ENCODE measurements at regions not wholly inside any gene's neighbourhood (a gene's known extent, or its start where the extent isn't known, plus 50 kb on each side); places are given as distances from the start of the nearest gene placed in this dataset.
A peak's percentile ranks its signal among the peaks of the same experiment; 100 is the strongest.

DNA sequence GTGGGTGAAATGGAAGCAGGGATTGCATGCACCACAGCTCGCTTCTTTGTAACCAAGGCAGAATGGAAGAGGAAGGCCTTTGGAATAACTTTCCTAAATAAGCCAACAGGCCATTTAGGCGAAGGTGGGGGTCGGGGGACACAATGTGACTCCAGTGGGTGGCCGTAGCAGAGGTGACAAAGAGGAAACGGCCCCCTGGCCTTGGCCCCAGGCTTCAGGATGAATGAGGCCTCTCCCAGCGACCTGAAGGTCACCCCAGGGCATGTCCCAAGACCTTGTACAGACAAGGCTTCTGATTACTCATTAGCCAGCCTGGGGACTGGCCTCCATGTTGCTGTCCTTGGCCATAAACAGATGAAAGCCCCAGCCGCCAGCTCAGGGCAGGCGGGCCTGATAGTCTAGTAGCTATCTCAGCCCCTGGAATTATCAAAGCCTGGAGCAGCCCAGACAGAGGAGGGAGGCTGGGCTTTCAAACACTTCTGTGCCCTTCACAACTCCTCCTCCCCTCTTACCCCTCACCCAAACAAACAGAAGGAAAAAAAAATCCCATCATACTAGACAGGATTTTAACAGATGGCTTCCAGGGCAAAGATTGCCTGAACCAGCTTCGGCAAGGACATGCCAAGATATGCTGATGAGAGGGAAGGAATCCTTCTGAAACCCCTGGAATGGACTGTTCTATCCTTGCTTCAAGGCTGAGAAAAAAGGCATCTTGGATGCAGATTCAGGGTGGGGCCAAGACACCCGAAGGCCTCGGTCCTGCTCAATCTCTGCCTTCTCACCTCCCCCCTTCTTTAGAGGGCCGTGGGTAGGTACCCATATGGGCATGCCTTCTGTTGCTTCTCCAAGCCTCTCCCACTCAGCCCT lies 142.3 kb upstream of the PARP11 start (continued):
- TF ChIP-seq ZNF569 (CRISPR knock-in tag; IDR thresholded peaks at IDR 0.05; ENCODE audit: borderline replicate concordance) (no peak), HMGA1 (CRISPR knock-in tag; conservative IDR thresholded peaks at IDR 0.05) (no peak), POGZ (CRISPR knock-in tag; IDR thresholded peaks at IDR 0.05) (peak; percentile 84), EED (CRISPR knock-in tag; IDR thresholded peaks at IDR 0.05) (no peak; the same call in 1 of the 2 replicates), KDM6A (CRISPR knock-in tag; IDR thresholded peaks at IDR 0.05; ENCODE audit: low read depth) (peak; percentile 97), TEAD3 (CRISPR knock-in tag; optimal IDR thresholded peaks at IDR 0.05; ENCODE audit: borderline replicate concordance) (peak; percentile 89), ZNF431 (CRISPR knock-in tag; IDR thresholded peaks at IDR 0.05; ENCODE audit: borderline replicate concordance, low read depth) (peak; percentile 87; the same call in 1 of the 2 replicates), NFYB (CRISPR knock-in tag; IDR thresholded peaks at IDR 0.05) (no peak), ZFP82 (CRISPR knock-in tag; IDR thresholded peaks at IDR 0.05; ENCODE audit: borderline replicate concordance) (peak; percentile 74; the same call in 1 of the 2 replicates), ZNF331 (CRISPR knock-in tag; IDR thresholded peaks at IDR 0.05) (peak; percentile 68), KLF12 (CRISPR knock-in tag; IDR thresholded peaks at IDR 0.05; ENCODE audit: borderline replicate concordance) (peak; percentile 66; the same call in 1 of the 2 replicates), ZZZ3 (CRISPR knock-in tag; IDR thresholded peaks at IDR 0.05; ENCODE audit: borderline replicate concordance) (no peak), ZNF468 (CRISPR knock-in tag; IDR thresholded peaks at IDR 0.05) (no peak), EZH2 (conservative IDR thresholded peaks at IDR 0.05; ENCODE audit: low read depth, low read length) (no peak), ATF7-NPFF (CRISPR knock-in tag; IDR thresholded peaks at IDR 0.05; ENCODE audit: low read depth) (no peak), ZNF737 (CRISPR knock-in tag; IDR thresholded peaks at IDR 0.05; ENCODE audit: borderline replicate concordance) (no peak; the same call in 1 of the 2 replicates), SNAPC2 (CRISPR knock-in tag; IDR thresholded peaks at IDR 0.05) (peak; percentile 69; the same call in 1 of the 2 replicates)
- TF ChIP-seq, protein P1, sequence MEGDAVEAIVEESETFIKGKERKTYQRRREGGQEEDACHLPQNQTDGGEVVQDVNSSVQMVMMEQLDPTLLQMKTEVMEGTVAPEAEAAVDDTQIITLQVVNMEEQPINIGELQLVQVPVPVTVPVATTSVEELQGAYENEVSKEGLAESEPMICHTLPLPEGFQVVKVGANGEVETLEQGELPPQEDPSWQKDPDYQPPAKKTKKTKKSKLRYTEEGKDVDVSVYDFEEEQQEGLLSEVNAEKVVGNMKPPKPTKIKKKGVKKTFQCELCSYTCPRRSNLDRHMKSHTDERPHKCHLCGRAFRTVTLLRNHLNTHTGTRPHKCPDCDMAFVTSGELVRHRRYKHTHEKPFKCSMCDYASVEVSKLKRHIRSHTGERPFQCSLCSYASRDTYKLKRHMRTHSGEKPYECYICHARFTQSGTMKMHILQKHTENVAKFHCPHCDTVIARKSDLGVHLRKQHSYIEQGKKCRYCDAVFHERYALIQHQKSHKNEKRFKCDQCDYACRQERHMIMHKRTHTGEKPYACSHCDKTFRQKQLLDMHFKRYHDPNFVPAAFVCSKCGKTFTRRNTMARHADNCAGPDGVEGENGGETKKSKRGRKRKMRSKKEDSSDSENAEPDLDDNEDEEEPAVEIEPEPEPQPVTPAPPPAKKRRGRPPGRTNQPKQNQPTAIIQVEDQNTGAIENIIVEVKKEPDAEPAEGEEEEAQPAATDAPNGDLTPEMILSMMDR (CRISPR knock-in tag; IDR thresholded peaks at IDR 0.05) = peak; percentile 61
- TF ChIP-seq, protein P2, sequence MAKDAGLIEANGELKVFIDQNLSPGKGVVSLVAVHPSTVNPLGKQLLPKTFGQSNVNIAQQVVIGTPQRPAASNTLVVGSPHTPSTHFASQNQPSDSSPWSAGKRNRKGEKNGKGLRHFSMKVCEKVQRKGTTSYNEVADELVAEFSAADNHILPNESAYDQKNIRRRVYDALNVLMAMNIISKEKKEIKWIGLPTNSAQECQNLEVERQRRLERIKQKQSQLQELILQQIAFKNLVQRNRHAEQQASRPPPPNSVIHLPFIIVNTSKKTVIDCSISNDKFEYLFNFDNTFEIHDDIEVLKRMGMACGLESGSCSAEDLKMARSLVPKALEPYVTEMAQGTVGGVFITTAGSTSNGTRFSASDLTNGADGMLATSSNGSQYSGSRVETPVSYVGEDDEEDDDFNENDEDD (CRISPR knock-in tag; IDR thresholded peaks at IDR 0.05; ENCODE audit: borderline replicate concordance) = peak; percentile 45; the same call in 1 of the 2 replicates
- TF ChIP-seq, protein P3, sequence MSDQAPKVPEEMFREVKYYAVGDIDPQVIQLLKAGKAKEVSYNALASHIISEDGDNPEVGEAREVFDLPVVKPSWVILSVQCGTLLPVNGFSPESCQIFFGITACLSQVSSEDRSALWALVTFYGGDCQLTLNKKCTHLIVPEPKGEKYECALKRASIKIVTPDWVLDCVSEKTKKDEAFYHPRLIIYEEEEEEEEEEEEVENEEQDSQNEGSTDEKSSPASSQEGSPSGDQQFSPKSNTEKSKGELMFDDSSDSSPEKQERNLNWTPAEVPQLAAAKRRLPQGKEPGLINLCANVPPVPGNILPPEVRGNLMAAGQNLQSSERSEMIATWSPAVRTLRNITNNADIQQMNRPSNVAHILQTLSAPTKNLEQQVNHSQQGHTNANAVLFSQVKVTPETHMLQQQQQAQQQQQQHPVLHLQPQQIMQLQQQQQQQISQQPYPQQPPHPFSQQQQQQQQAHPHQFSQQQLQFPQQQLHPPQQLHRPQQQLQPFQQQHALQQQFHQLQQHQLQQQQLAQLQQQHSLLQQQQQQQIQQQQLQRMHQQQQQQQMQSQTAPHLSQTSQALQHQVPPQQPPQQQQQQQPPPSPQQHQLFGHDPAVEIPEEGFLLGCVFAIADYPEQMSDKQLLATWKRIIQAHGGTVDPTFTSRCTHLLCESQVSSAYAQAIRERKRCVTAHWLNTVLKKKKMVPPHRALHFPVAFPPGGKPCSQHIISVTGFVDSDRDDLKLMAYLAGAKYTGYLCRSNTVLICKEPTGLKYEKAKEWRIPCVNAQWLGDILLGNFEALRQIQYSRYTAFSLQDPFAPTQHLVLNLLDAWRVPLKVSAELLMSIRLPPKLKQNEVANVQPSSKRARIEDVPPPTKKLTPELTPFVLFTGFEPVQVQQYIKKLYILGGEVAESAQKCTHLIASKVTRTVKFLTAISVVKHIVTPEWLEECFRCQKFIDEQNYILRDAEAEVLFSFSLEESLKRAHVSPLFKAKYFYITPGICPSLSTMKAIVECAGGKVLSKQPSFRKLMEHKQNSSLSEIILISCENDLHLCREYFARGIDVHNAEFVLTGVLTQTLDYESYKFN (CRISPR knock-in tag; conservative IDR thresholded peaks at IDR 0.05) = peak; percentile 100
- TF ChIP-seq, protein P4, sequence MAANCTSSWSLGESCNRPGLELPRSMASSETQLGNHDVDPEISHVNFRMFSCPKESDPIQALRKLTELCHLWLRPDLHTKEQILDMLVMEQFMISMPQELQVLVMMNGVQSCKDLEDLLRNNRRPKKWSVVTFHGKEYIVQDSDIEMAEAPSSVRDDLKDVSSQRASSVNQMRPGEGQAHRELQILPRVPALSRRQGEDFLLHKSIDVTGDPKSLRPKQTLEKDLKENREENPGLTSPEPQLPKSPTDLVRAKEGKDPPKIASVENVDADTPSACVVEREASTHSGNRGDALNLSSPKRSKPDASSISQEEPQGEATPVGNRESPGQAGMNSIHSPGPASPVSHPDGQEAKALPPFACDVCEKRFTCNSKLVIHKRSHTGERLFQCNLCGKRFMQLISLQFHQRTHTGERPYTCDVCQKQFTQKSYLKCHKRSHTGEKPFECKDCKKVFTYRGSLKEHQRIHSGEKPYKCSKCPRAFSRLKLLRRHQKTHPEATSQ (CRISPR knock-in tag; IDR thresholded peaks at IDR 0.05; ENCODE audit: borderline replicate concordance) = peak; percentile 90; the same call in 1 of the 2 replicates
